Erythroblast (primary cell): ENCODE measurements at regions not wholly inside any gene's neighbourhood (a gene's known extent, or its start where the extent isn't known, plus 50 kb on each side); places are given as distances from the start of the nearest gene placed in this dataset.
"Not testable (repeated sequence)": the region's sequence is repeated elsewhere in the genome, so short reads cannot be mapped to it uniquely, and the experiment has no call there.

ENCODE experiments used
- GATA1 ChIP-seq: IDR thresholded peaks from 2 replicates; pipeline ENCODE4 v1.6.1; 2011; ENCODE audit warnings: low read depth, mild to moderate bottlenecking, control low read depth, low read length, moderate library complexity
- POLR2A ChIP-seq: IDR thresholded peaks from 2 replicates; pipeline ENCODE4 v1.6.1; 2011; ENCODE audit warnings: mild to moderate bottlenecking, low read length

- not testable (repeated sequence) for TF ChIP-seq POLR2A, GATA1
Observed at GRCh38 chr4:1520795-1521576, 114.7 kb upstream of the NKX1-1 start.
